Activated CD8-positive, alpha-beta T cell treated with anti-CD3 and anti-CD28 coated beads for 36 hours (primary cell): ENCODE measurements at regions not wholly inside any gene's neighbourhood (a gene's known extent, or its start where the extent isn't known, plus 50 kb on each side); places are given as distances from the start of the nearest gene placed in this dataset.

Experiments used
- ATAC-seq: fragments of 200-7000 bp; cut with Tn5 transposase; one replicate; pipeline ENCODE4 v1.10.0; 2021; ENCODE audit warnings: mild to moderate bottlenecking, moderate library complexity
- CTCF ChIA-PET: fragments of 350-600 bp; sonication (Branson Sonifier 250); formaldehyde crosslinking; loops from one replicate; lab custom pipeline; 2021; ENCODE audit warnings: antibody characterized with exemption; lab: Charles Lee
- POLR2A ChIA-PET: fragments of 350-600 bp; sonication (Branson Sonifier 250); formaldehyde crosslinking; loops from one replicate; lab custom pipeline; 2021; ENCODE audit warnings: antibody characterized with exemption; lab: Charles Lee
- DNase-seq: peaks from one replicate; pipeline ENCODE4 v3.0.0-alpha.2; 2020
- H3K27ac Mint-ChIP-seq: one replicate; pipeline ENCODE4 v1.8.0; 2021; ENCODE audit warnings: mild to moderate bottlenecking, mixed read lengths
- H3K27me3 Mint-ChIP-seq: one replicate; pipeline ENCODE4 v1.8.0; 2021; ENCODE audit warnings: mixed read lengths
- H3K36me3 Mint-ChIP-seq: one replicate; pipeline ENCODE4 v1.8.0; 2021; ENCODE audit warnings: low read depth, mixed read lengths
- H3K4me1 Mint-ChIP-seq: one replicate; pipeline ENCODE4 v1.8.0; 2021; ENCODE audit warnings: low read depth, mixed read lengths
- H3K4me3 Mint-ChIP-seq: one replicate; pipeline ENCODE4 v1.8.0; 2021; ENCODE audit warnings: mild to moderate bottlenecking, moderate library complexity, mixed read lengths
- H3K9me3 Mint-ChIP-seq: one replicate; pipeline ENCODE4 v1.8.0; 2021; ENCODE audit warnings: mixed read lengths
- CTCF ChIP-seq: fragments of 200-600 bp; IDR thresholded peaks from one replicate; pipeline ENCODE4 v1.8.0; 2022; ENCODE audit warnings: antibody characterized with exemption, mild to moderate bottlenecking
- intact Hi-C: fragments of 100-400 bp; cut with micrococcal nuclease; formaldehyde crosslinking; loops from one replicate; pipeline ENCODE4 v1.10.0; 2022

GRCh38 chr6:849075-849506, 156.2 kb upstream of the EXOC2 start:
- DNase-seq (no peak), ATAC-seq (no peak)
- no peak for TF ChIP-seq CTCF
- ChIA-PET CTCF (no interaction called here), POLR2A (no interaction called here)
- intact Hi-C loops = no loop called here
- no peaks in the 10 kb centered on the region for H3K9me3 Mint-ChIP-seq
- no peaks in the 10 kb centered on the region for H3K4me1 Mint-ChIP-seq
- H3K36me3 Mint-ChIP-seq = no peaks in the 10 kb centered on the region
- no peak overlapping the region for H3K4me3 Mint-ChIP-seq
- peaks cover 9% of the 10 kb centered on the region for H3K27me3 Mint-ChIP-seq
- H3K27ac Mint-ChIP-seq = no peak overlapping the region

- DNase-seq = no peak
- ChIA-PET POLR2A (no interaction called here), CTCF (no interaction called here)
- H3K9me3 Mint-ChIP-seq = no peaks in the 10 kb centered on the region
- no peaks in the 10 kb centered on the region for H3K4me1 Mint-ChIP-seq
- no peaks in the 10 kb centered on the region for H3K36me3 Mint-ChIP-seq
- H3K27ac Mint-ChIP-seq = no peak overlapping the region
- intact Hi-C loops = no loop called here
- TF ChIP-seq CTCF = no peak
- peaks cover 19% of the 10 kb centered on the region for H3K27me3 Mint-ChIP-seq
- no peak overlapping the region for H3K4me3 Mint-ChIP-seq
- ATAC-seq = no peak
Observed at GRCh38 chr6:845566-845965, 152.6 kb upstream of the EXOC2 start.

- no peak overlapping the region for H3K27ac Mint-ChIP-seq
- H3K4me1 Mint-ChIP-seq = no peaks in the 10 kb centered on the region
- H3K36me3 Mint-ChIP-seq = no peaks in the 10 kb centered on the region
- H3K4me3 Mint-ChIP-seq = no peak overlapping the region
- intact Hi-C loops = no loop called here
- no peak for ATAC-seq
- ChIA-PET POLR2A (no interaction called here), CTCF (interaction anchor here (1.4 kb wide), 1 partner anchor 8 kb away, joined by 4 read pairs; no protein-coding TSS in a partner anchor)
- peaks cover 21% of the 10 kb centered on the region for H3K27me3 Mint-ChIP-seq
- no peak for TF ChIP-seq CTCF
- H3K9me3 Mint-ChIP-seq = no peaks in the 10 kb centered on the region
- DNase-seq = no peak
Observed at GRCh38 chr6:845101-845500, 152.2 kb upstream of the EXOC2 start.

GRCh38 chr6:842141-842540, 149.2 kb upstream of the EXOC2 start:
- CTCF ChIA-PET = no interaction called here
- H3K4me3 Mint-ChIP-seq = no peak overlapping the region
- no peak overlapping the region for H3K27ac Mint-ChIP-seq

GRCh38 chr6:841569-841968, 148.6 kb upstream of the EXOC2 start:
- TF ChIP-seq CTCF = no peak
- Mint-ChIP-seq H3K27me3 (peaks cover 34% of the 10 kb centered on the region), H3K27ac (no peak overlapping the region), H3K9me3 (no peaks in the 10 kb centered on the region), H3K36me3 (no peaks in the 10 kb centered on the region), H3K4me1 (no peaks in the 10 kb centered on the region), H3K4me3 (no peak overlapping the region)
- CTCF ChIA-PET = no interaction called here
- intact Hi-C loops = no loop called here
- no peak for DNase-seq
- POLR2A ChIA-PET = no interaction called here
- no peak for ATAC-seq

More at GRCh38 chr6:842141-842540, 149.2 kb upstream of the EXOC2 start:
- TF ChIP-seq CTCF = no peak
- POLR2A ChIA-PET = no interaction called here
- intact Hi-C loops = no loop called here
- Mint-ChIP-seq H3K4me1 (no peaks in the 10 kb centered on the region), H3K27me3 (peaks cover 34% of the 10 kb centered on the region), H3K9me3 (no peaks in the 10 kb centered on the region), H3K36me3 (no peaks in the 10 kb centered on the region)
- ATAC-seq (no peak), DNase-seq (no peak)
